Endothelial cell of hepatic sinusoid (primary cell): ENCODE measurements at regions not wholly inside any gene's neighbourhood (a gene's known extent, or its start where the extent isn't known, plus 50 kb on each side); places are given as distances from the start of the nearest gene placed in this dataset.
"Not testable (repeated sequence)": the region's sequence is repeated elsewhere in the genome, so short reads cannot be mapped to it uniquely, and the experiment has no call there.

Source experiments
- in situ Hi-C: cut with HindIII; loops from 2 replicates; pipeline ENCODE4 v1.10.0; 2017; ENCODE audit warnings: low sequenced_read_pairs

- in situ Hi-C loops: no loop called here
Measured at GRCh38 chr1:58966917-58967740, 183.3 kb upstream of the JUN start.

GRCh38 chr1:58968360-58968952 lies 184.6 kb upstream of the JUN start:
- in situ Hi-C loops: no loop called here

- in situ Hi-C loops: not testable (repeated sequence)
Measured at GRCh38 chr1:58969176-58969575, 185.3 kb upstream of the JUN start.

- in situ Hi-C loops: no loop called here
Measured at GRCh38 chr1:58971629-58972140, 187.8 kb upstream of the JUN start.

- in situ Hi-C loops: no loop called here
Measured at GRCh38 chr1:58975888-58976287, 192.0 kb upstream of the JUN start.

- in situ Hi-C loops: no loop called here
Measured at GRCh38 chr1:58976294-58976693, 192.4 kb upstream of the JUN start.

- in situ Hi-C loops: no loop called here
Measured at GRCh38 chr1:58977598-58977997, 193.8 kb upstream of the JUN start.

GRCh38 chr1:58978096-58978495 lies 194.2 kb upstream of the JUN start:
- in situ Hi-C loops: no loop called here

GRCh38 chr1:58979086-58979485 lies 195.2 kb upstream of the JUN start:
- in situ Hi-C loops: no loop called here

GRCh38 chr1:58979677-58980076 lies 195.8 kb upstream of the JUN start:
- in situ Hi-C loops: no loop called here

GRCh38 chr1:58981392-58981791 lies 197.5 kb upstream of the JUN start:
- in situ Hi-C loops: no loop called here

- in situ Hi-C loops: no loop called here
Measured at GRCh38 chr1:58982259-58982998, 198.6 kb upstream of the JUN start.

- in situ Hi-C loops: no loop called here
Measured at GRCh38 chr1:58983162-58983561, 199.3 kb upstream of the JUN start.

GRCh38 chr1:58983633-58984245 lies 199.9 kb upstream of the JUN start:
- in situ Hi-C loops: no loop called here

- in situ Hi-C loops: no loop called here
Measured at GRCh38 chr1:58986996-58987767, 203.3 kb upstream of the JUN start.

GRCh38 chr1:58988752-58989151 lies 204.9 kb upstream of the JUN start:
- in situ Hi-C loops: no loop called here

GRCh38 chr1:58989845-58990244 lies 206.0 kb upstream of the JUN start:
- in situ Hi-C loops: no loop called here

- in situ Hi-C loops: no loop called here
Measured at GRCh38 chr1:58991305-58991704, 207.5 kb upstream of the JUN start.

GRCh38 chr1:58992643-58993042 lies 208.8 kb upstream of the JUN start:
- in situ Hi-C loops: no loop called here

GRCh38 chr1:58993403-58993802 lies 209.6 kb upstream of the JUN start:
- in situ Hi-C loops: no loop called here
